KMS-11 (cell line): ENCODE measurements at regions not wholly inside any gene's neighbourhood (a gene's known extent, or its start where the extent isn't known, plus 50 kb on each side); places are given as distances from the start of the nearest gene placed in this dataset.

Experiments
- H2AFZ ChIP-seq: fragments of 200-600 bp; sonication (generic); 2 replicates; pipeline ENCODE4 v1.6.1; 2016; ENCODE audit warnings: antibody characterized with exemption, mixed run types, low read depth
- H3K27ac ChIP-seq: fragments of 200-600 bp; sonication (generic); 2 replicates; pipeline ENCODE4 v1.6.1; 2016; ENCODE audit warnings: mild to moderate bottlenecking, mixed run types
- H3K27me3 ChIP-seq: fragments of 200-600 bp; sonication (generic); 2 replicates; pipeline ENCODE4 v1.6.1; 2017; ENCODE audit warnings: mild to moderate bottlenecking, low read depth, mixed run types, moderate library complexity; ENCODE audit not compliant: insufficient read depth
- H3K36me3 ChIP-seq: fragments of 200-600 bp; sonication (generic); 2 replicates; pipeline ENCODE4 v1.6.1; 2017; ENCODE audit warnings: mild to moderate bottlenecking, mixed run types; ENCODE audit not compliant: insufficient read depth
- H3K4me1 ChIP-seq: fragments of 200-600 bp; sonication (generic); 2 replicates; pipeline ENCODE4 v1.6.1; 2016; ENCODE audit warnings: mild to moderate bottlenecking, low read depth, mixed run types; ENCODE audit not compliant: poor library complexity, severe bottlenecking
- H3K4me2 ChIP-seq: fragments of 200-600 bp; sonication (generic); 2 replicates; pipeline ENCODE4 v1.7.0; 2016; ENCODE audit warnings: mild to moderate bottlenecking, mixed run types
- H3K4me3 ChIP-seq: fragments of 200-600 bp; sonication (generic); IDR thresholded peaks from 2 replicates; pipeline ENCODE4 v1.6.1; 2017; ENCODE audit warnings: low read depth, low read length, mixed read lengths; ENCODE audit not compliant: insufficient read depth
- H3K79me2 ChIP-seq: fragments of 200-600 bp; sonication (generic); 2 replicates; pipeline ENCODE4 v1.6.1; 2016; ENCODE audit warnings: low read depth, mixed run types; ENCODE audit not compliant: insufficient read depth
- H3K9ac ChIP-seq: fragments of 200-600 bp; sonication (generic); 2 replicates; pipeline ENCODE4 v1.6.1; 2016; ENCODE audit warnings: mild to moderate bottlenecking, mixed run types
- H4K20me1 ChIP-seq: fragments of 200-600 bp; sonication (generic); 2 replicates; pipeline ENCODE4 v1.6.1; 2016; ENCODE audit warnings: mild to moderate bottlenecking, mixed run types; ENCODE audit not compliant: insufficient read depth
- CTCF ChIP-seq: fragments of 200-600 bp; sonication (generic); conservative IDR thresholded peaks from 2 replicates; pipeline ENCODE4 v1.6.1; 2017; ENCODE audit warnings: low read depth, mild to moderate bottlenecking, antibody characterized with exemption, low read length, moderate library complexity, mixed read lengths

- TF ChIP-seq CTCF: no peak
Observed at GRCh38 chr2:59538398-59538911, 1015.0 kb downstream of the BCL11A start.

DNA sequence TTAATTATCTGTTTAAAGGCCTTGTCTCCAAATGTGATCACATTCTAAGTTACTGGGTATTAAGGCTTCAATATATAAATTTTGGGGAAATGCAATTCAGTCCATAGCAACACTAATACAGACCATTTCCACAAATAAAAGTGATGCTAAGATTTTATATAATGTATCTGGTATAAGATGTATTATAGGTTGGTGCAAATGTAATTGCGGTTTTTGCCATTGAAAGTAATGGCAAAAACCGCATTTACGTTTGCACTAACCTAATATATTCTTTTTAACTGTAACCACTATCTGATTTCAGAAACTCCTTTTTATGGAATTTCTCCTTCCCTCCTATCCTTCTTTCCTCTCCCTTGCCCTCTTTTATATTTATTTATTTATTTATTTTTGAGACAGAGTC is 1020.6 kb downstream of the BCL11A start:
- no peaks in the 10 kb centered on the region for H3K36me3 ChIP-seq
- H3K4me1 ChIP-seq: no peaks in the 10 kb centered on the region
- H3K27me3 ChIP-seq: no peaks in the 10 kb centered on the region
- H3K9ac ChIP-seq: no peak overlapping the region
- no peak overlapping the region for H3K4me3 ChIP-seq
- no peaks in the 10 kb centered on the region for H4K20me1 ChIP-seq
- H3K79me2 ChIP-seq: no peaks in the 10 kb centered on the region
- H3K27ac ChIP-seq: no peak overlapping the region
- no peak for TF ChIP-seq CTCF
- H3K4me2 ChIP-seq: no peak overlapping the region
- no peak overlapping the region for H2AFZ ChIP-seq

More at GRCh38 chr2:59538398-59538911, 1015.0 kb downstream of the BCL11A start:
- Histone ChIP-seq H3K4me3 (no peak overlapping the region), H3K9ac (no peak overlapping the region), H2AFZ (no peak overlapping the region), H3K4me2 (no peak overlapping the region), H3K36me3 (no peaks in the 10 kb centered on the region), H3K27ac (no peak overlapping the region), H3K27me3 (no peaks in the 10 kb centered on the region), H3K79me2 (no peaks in the 10 kb centered on the region), H3K4me1 (no peaks in the 10 kb centered on the region), H4K20me1 (no peaks in the 10 kb centered on the region)

GRCh38 chr2:59530258-59530657 is 1023.2 kb downstream of the BCL11A start:
- H3K9ac ChIP-seq: no peak overlapping the region
- H3K36me3 ChIP-seq: no peaks in the 10 kb centered on the region
- no peaks in the 10 kb centered on the region for H3K27me3 ChIP-seq
- no peaks in the 10 kb centered on the region for H3K4me1 ChIP-seq
- no peaks in the 10 kb centered on the region for H3K79me2 ChIP-seq
- H3K4me2 ChIP-seq: no peak overlapping the region
- no peak overlapping the region for H3K4me3 ChIP-seq
- H4K20me1 ChIP-seq: no peaks in the 10 kb centered on the region
- no peak overlapping the region for H3K27ac ChIP-seq
- no peak for TF ChIP-seq CTCF
- no peak overlapping the region for H2AFZ ChIP-seq

DNA sequence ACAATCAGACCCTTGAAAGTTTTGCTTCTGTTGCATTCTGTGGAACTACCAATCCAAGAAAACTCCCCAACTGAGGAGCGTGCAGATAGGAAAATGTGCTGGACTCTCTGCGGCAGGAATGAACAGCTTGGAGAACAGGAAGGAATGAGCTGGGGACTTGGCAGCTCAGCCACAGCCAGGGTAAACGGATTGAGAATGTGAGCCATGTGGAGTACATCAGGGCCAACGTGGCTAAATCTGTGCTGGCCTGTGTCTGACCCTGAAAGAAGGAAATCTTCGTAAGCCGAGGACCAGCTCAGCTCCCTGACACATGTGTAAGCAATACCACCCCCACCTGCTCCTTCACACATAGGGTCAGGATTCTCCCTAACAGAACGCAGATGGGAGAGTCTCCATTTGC is 1023.7 kb downstream of the BCL11A start:
- Histone ChIP-seq H3K4me2 (no peak overlapping the region), H3K4me1 (no peaks in the 10 kb centered on the region), H3K27me3 (no peaks in the 10 kb centered on the region), H4K20me1 (no peaks in the 10 kb centered on the region), H2AFZ (no peak overlapping the region), H3K4me3 (no peak overlapping the region), H3K79me2 (no peaks in the 10 kb centered on the region), H3K36me3 (no peaks in the 10 kb centered on the region), H3K9ac (no peak overlapping the region), H3K27ac (no peak overlapping the region)
- no peak for TF ChIP-seq CTCF
